ENCODE measurements at regions not wholly inside any gene's neighbourhood (a gene's known extent, or its start where the extent isn't known, plus 50 kb on each side); places are given as distances from the start of the nearest gene placed in this dataset.

GRCh38 chrX:88526385-88526784 is 220.6 kb upstream of the CPXCR1 start:
- H3K79me2 ChIP-seq (ENCODE audit: insufficient read depth, low read depth, low read length), result no peaks in the 10 kb centered on the region
- TF ChIP-seq CTCF (conservative IDR thresholded peaks at IDR 0.05; ENCODE audit: low read length), result no peak
- TF ChIP-seq EZH2phosphoT487 (IDR thresholded peaks at IDR 0.05; ENCODE audit: borderline replicate concordance, low read depth, low read length), result no peak
- ChIA-PET POLR2A (no interaction called here), CTCF (ENCODE audit: unreplicated experiment) (no interaction called here)
- H2AFZ ChIP-seq (ENCODE audit: low read length), result no peak overlapping the region
- no peaks in the 10 kb centered on the region for H3K9me3 ChIP-seq (ENCODE audit: low read length)
- no peak overlapping the region for H3K4me2 ChIP-seq (ENCODE audit: low read length)
- no peak overlapping the region for H3K27ac ChIP-seq (ENCODE audit: low read depth, low read length, poor library complexity, severe bottlenecking)
- intact Hi-C loops (cut with micrococcal nuclease; ENCODE audit: unreplicated experiment), result no loop called here
- no peaks in the 10 kb centered on the region for H3K9me2 ChIP-seq (ENCODE audit: insufficient read depth, low read length)
- H3K36me3 ChIP-seq (ENCODE audit: insufficient read depth, low read length), result no peaks in the 10 kb centered on the region
- DNase-seq (ENCODE audit: low spot score), result no peak
- no peak overlapping the region for H3K4me3 ChIP-seq (ENCODE audit: low read depth, low read length, poor library complexity, severe bottlenecking)
- BruUV-seq (replicated peaks), result no TSS peak
- no peaks in the 10 kb centered on the region for H4K20me1 ChIP-seq (ENCODE audit: insufficient read depth, low read length)
- no peaks in the 10 kb centered on the region for H3K4me1 ChIP-seq (ENCODE audit: insufficient read depth, low read length, poor library complexity, severe bottlenecking)

GRCh38 chrX:88558421-88558820 is 188.6 kb upstream of the CPXCR1 start:
- no peak for DNase-seq (ENCODE audit: low spot score)
- H3K4me1 ChIP-seq (ENCODE audit: insufficient read depth, low read length, poor library complexity, severe bottlenecking), result no peaks in the 10 kb centered on the region
- CTCF ChIA-PET (ENCODE audit: unreplicated experiment), result no interaction called here
- no peaks in the 10 kb centered on the region for H3K9me2 ChIP-seq (ENCODE audit: insufficient read depth, low read length)
- H3K79me2 ChIP-seq (ENCODE audit: insufficient read depth, low read depth, low read length), result no peaks in the 10 kb centered on the region
- H3K4me3 ChIP-seq (ENCODE audit: low read depth, low read length, poor library complexity, severe bottlenecking), result no peak overlapping the region
- POLR2A ChIA-PET, result no interaction called here
- no TSS peak for BruUV-seq (replicated peaks)
- no peak overlapping the region for H3K4me2 ChIP-seq (ENCODE audit: low read length)
- TF ChIP-seq CTCF (conservative IDR thresholded peaks at IDR 0.05; ENCODE audit: low read length) (no peak), EZH2phosphoT487 (IDR thresholded peaks at IDR 0.05; ENCODE audit: borderline replicate concordance, low read depth, low read length) (no peak)
- no peaks in the 10 kb centered on the region for H4K20me1 ChIP-seq (ENCODE audit: insufficient read depth, low read length)
- no peak overlapping the region for H2AFZ ChIP-seq (ENCODE audit: low read length)
- no peaks in the 10 kb centered on the region for H3K36me3 ChIP-seq (ENCODE audit: insufficient read depth, low read length)
- intact Hi-C loops (cut with micrococcal nuclease; ENCODE audit: unreplicated experiment), result no loop called here
- H3K27ac ChIP-seq (ENCODE audit: low read depth, low read length, poor library complexity, severe bottlenecking), result no peak overlapping the region
- no peaks in the 10 kb centered on the region for H3K9me3 ChIP-seq (ENCODE audit: low read length)

- POLR2A ChIA-PET, result no interaction called here
- H2AFZ ChIP-seq (ENCODE audit: low read length), result no peak overlapping the region
- H3K4me1 ChIP-seq (ENCODE audit: insufficient read depth, low read length, poor library complexity, severe bottlenecking), result no peaks in the 10 kb centered on the region
- no peaks in the 10 kb centered on the region for H3K9me3 ChIP-seq (ENCODE audit: low read length)
- no peak overlapping the region for H3K27ac ChIP-seq (ENCODE audit: low read depth, low read length, poor library complexity, severe bottlenecking)
- CTCF ChIA-PET (ENCODE audit: unreplicated experiment), result no interaction called here
- no peaks in the 10 kb centered on the region for H3K9me2 ChIP-seq (ENCODE audit: insufficient read depth, low read length)
- intact Hi-C loops (cut with micrococcal nuclease; ENCODE audit: unreplicated experiment), result no loop called here
- H3K36me3 ChIP-seq (ENCODE audit: insufficient read depth, low read length), result no peaks in the 10 kb centered on the region
- no peak for TF ChIP-seq CTCF (conservative IDR thresholded peaks at IDR 0.05; ENCODE audit: low read length)
- no peak for TF ChIP-seq EZH2phosphoT487 (IDR thresholded peaks at IDR 0.05; ENCODE audit: borderline replicate concordance, low read depth, low read length)
- no peak overlapping the region for H3K4me3 ChIP-seq (ENCODE audit: low read depth, low read length, poor library complexity, severe bottlenecking)
- no peaks in the 10 kb centered on the region for H3K79me2 ChIP-seq (ENCODE audit: insufficient read depth, low read depth, low read length)
- no peak for DNase-seq (ENCODE audit: low spot score)
- no TSS peak for BruUV-seq (replicated peaks)
- no peaks in the 10 kb centered on the region for H4K20me1 ChIP-seq (ENCODE audit: insufficient read depth, low read length)
- H3K4me2 ChIP-seq (ENCODE audit: low read length), result no peak overlapping the region
These were observed 186.2 kb upstream of the CPXCR1 start for GRCh38 chrX:88560673-88561330.
